Activated CD4-positive, alpha-beta T cell treated with anti-CD3 and anti-CD28 coated beads, Interleukin-2, amount 50 U/mL, for 4 hours (primary cell): ENCODE measurements at regions not wholly inside any gene's neighbourhood (a gene's known extent, or its start where the extent isn't known, plus 50 kb on each side); places are given as distances from the start of the nearest gene placed in this dataset.

Experiments
- DNase-seq, 2 experiments: peaks; one replicate each; pipeline ENCODE4 v3.0.0-alpha.2; 2020

DNA sequence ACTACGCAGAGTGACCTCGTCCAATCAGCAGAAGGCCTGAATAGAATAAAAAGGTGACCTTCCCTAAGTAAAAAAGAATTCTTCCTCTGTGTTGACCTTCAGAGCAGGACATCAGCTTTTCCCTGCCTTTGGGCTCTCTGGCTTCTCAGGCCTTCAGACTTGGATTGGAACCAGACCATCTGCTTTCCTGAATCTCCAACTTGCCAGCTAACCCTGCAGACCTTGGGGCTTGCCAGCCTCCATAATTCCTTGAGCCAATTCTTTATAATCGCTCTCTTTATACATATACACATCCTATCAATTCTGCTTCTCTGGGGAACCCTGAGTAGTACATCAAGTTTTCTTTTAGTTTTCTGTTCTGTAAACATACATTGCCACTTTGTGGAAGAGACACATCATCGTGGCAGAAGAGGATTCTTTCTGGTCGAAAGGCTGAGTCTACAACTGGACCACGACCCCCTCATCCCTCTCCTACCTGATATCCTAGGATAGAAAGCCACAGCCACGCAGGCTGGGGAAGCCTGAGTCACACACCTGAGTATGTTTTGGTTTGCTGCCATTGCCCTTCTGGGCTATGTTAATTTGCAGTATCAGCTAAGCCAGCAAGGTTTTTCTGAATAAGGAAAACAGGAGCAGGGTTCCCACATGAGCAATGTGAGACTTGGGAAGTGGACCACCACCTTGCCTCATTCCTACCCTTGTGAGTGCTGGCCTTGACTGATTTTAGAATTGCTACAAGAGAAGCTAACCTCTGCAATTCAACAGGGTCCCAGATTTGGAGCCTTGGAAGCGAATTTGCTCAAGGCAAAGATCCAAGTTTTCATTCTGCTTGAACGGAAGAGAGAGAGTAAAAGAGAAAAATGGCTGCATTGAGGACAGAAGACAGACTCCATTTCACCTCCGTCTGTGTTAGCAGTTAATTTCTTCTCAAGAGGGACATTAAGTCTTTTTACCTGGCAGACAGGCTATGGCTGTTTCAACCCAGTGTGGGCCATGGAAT lies 445.2 kb upstream of the FZD8 start:
- no peak for DNase-seq

DNA sequence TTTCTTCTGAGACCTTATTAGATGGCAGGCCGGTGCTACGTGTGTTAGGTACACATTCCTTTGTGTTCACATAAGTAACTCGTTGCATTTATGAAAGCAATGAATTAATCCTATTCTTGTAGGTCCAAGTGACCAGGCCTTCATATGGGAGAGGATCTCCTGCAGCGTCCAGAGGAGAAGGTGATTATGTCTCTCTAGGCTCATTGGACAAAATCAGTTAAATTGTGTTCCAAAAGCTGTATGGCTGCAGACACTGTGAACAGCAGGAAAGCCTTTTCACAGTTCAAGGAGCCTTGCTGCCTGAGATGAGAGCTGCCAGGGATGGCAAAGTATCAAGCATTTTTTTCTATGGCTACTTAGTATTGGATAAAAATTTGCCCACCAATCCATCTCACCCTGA lies 433.1 kb upstream of the FZD8 start:
- DNase-seq: no peak

- DNase-seq: no peak
These were observed 431.8 kb upstream of the FZD8 start for GRCh38 chr10:36073796-36074345.

GRCh38 chr10:36068542-36068941 lies 426.4 kb upstream of the FZD8 start:
- DNase-seq: no peak

- no peak for DNase-seq
These were observed 425.7 kb upstream of the FZD8 start for GRCh38 chr10:36067748-36068147.

DNA sequence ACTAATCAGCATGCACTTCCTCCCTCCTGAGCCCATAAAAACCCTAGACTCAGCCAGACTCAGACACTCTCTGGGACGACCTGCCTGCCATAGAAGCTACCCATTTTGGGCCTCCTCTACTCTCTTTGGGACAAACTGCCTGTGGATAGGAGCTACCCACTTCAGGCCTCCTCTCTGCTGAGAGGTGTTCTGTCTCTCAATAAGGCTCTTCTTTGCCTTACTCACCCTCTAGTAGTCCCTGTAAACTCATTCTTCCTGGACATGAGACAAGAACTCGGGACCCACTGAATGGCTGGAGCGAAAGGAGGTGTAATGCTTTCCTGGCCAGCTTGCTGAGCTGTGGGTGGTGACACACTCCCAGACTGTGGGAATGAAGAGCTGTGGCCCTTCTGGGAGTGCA lies 424.8 kb upstream of the FZD8 start:
- DNase-seq: no peak

GRCh38 chr10:36066102-36066501 lies 424.0 kb upstream of the FZD8 start:
- DNase-seq: no peak

DNA sequence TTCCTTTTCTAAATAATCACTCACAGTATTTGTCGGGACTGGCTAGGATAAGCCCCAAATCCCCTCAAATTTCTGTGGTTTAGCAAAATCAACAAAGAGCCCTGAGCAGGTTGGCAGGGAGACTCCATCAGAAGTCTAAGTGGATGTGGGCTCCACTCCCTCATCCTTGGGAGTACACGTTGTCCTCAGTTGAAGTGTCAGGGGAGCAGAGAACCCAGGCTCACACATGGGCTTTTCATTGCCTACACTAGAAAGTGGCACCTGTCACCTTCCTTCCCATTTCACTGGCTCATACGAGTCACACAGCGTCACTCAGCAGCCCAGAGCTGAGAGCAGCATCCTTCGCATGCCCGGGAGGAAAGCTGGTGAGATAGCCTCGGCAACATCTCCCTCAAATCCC lies 421.3 kb upstream of the FZD8 start:
- no peak for DNase-seq

DNA sequence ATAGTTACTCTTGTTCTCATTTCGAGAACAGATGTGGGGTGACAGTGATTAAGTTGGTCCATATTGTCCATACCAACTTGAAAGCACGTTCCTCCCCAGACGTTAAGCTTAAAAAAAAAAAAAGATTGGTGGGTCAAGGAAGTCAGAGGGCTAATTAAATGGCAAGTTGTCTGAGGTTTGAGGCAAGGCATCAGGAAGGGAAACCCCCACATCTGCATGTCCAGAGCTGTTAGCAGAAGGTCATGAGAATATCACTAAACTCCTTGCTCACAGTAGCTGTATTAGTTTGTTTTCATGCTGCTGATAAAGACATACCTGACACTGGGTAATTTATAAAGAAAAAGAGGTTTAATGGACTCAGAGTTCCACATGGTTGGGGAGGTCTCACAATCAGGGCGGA lies 415.6 kb upstream of the FZD8 start:
- DNase-seq: no peak

DNA sequence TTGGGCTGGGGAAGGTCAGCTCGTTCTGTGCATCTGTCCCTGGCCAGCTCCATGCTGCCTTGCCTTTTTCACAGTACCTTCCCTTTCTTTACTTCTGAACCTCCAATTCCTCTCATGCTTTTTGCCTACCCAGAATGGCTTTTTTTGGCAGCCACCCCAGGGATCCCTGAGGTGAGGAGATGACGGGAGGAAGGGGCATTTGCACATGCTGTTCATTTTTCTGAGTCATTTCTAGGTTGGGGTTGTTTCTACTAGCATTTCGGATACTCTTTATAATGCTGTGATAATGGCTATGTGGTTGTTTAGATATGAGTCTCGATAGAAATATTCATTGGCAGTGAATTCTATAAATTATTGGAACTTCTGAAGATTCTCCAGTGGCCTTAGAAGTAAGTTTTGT lies 415.1 kb upstream of the FZD8 start:
- no peak for DNase-seq

GRCh38 chr10:36053775-36054174 lies 411.7 kb upstream of the FZD8 start:
- DNase-seq: no peak

DNA sequence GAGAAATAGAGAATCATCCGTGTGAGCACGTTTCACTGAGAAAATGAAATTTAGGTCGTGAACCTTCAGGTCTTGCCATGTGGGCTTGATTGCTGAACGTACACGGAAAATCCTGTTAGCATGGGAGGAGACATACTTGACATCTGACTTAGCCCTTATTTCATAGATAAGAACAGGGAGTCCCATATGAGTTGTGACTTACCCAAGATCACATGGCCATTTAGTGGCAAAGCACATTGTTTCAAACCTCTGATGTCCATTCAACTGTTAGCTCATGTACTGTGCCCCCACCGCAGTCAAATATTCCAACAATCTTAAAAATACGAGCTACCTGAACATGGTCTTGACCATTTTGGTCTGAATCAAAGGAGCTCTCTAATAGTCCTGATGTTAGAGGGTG lies 411.2 kb upstream of the FZD8 start:
- DNase-seq: no peak

- no peak for DNase-seq
These were observed 409.4 kb upstream of the FZD8 start for GRCh38 chr10:36051500-36051991.

- no peak for DNase-seq
These were observed 408.8 kb upstream of the FZD8 start for GRCh38 chr10:36050763-36051499.

DNA sequence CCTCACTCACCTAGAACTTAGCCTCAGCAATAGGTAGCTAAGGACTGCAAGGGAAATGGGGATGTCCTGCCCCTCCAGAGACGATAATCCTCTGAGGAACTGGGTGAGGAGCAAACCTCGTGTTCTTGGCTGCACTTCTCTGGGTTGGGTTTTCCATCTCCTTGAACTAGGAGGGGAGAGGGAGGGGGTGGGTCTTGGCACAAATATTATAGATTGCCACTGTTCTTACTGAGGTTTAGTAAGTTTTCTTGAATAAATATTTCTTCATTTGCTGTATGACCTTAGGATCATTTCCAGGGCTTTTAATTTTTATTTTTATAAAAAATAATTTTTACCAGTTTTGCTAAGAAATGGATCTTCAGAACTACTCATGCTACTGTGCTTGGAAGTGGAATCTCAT lies 406.7 kb upstream of the FZD8 start:
- DNase-seq: no peak

- no peak for DNase-seq
These were observed 406.1 kb upstream of the FZD8 start for GRCh38 chr10:36048236-36048635.

DNA sequence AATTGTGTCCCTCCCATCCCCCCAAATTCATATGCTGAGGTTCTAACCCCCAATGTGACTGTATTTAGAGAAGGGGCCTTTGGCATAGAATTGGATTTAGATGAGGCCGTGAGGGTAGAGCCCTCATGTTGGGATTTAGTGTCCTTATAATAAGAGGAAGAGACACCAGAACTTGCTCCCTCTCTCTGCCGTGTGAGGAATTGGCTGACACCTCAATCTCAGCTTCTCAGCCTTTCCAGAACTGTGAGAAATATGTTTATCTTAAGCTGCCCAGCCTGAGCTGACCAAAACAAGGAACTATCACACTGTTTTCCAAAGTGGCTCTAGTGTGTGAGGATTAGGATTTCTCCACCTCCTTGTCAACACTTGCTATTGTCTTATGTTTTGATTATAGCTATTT lies 400.0 kb upstream of the FZD8 start:
- no peak for DNase-seq

- no peak for DNase-seq
These were observed 396.3 kb upstream of the FZD8 start for GRCh38 chr10:36038316-36038955.

DNA sequence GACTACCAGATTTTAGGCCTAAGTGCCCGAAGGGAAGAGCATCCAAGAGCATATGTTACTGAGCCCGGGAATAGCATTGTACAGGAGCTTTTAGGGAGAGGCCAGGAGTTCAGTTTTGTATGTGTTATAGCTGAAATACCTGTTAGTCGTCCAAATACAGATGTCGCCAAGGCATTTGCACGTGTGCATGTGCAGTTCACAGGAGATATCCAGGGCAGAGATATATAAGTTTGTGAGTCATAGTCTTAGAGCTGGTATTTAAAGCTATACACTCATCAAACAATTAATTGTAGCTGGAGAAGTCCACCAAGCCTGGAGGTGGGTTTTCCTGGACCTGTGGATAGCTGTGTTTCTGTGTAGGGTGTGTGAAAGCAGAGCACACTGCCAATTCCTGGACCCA lies 394.0 kb upstream of the FZD8 start:
- no peak for DNase-seq

DNA sequence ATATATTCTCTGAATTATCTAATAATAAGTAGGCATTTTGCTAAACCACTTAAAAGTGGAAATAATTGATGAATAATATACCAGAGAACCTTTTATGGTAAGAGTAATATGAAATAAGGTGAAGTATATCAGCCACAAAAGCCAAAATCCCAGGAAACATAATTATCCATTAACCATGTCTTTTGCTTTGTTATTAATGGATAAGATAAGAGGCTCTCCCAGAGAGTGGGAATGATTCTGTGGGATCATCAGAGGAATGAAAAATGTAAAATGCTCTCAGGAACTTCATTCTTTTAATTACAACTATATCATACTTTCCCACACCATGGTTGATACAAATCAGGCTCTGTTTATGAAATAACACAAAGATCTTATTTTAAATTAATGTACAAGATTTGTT lies 391.7 kb upstream of the FZD8 start:
- no peak for DNase-seq

- DNase-seq: no peak
These were observed 388.4 kb upstream of the FZD8 start for GRCh38 chr10:36030516-36030915.

- DNase-seq: no peak
These were observed 384.7 kb upstream of the FZD8 start for GRCh38 chr10:36026656-36027390.
